Fibroblast of lung (primary cell): ENCODE measurements at regions not wholly inside any gene's neighbourhood (a gene's known extent, or its start where the extent isn't known, plus 50 kb on each side); places are given as distances from the start of the nearest gene placed in this dataset.

ENCODE experiments used
- CTCF ChIP-seq, 2 donors: IDR thresholded peaks in 1 of 2; conservative IDR thresholded peaks in 1 of 2; 1 replicate in 1 of 2; 2 replicates in 1 of 2; pipeline ENCODE4 v1.5.1; 2011 to 2012; ENCODE audit warnings: low read length in 2 of 2, control low read depth in 1 of 2, inconsistent platforms in 1 of 2, low read depth in 1 of 2, mild to moderate bottlenecking in 1 of 2
- EZH2 ChIP-seq: IDR thresholded peaks from 2 replicates; pipeline ENCODE4 v1.5.1; 2012; ENCODE audit warnings: low read length, control low read depth, mild to moderate bottlenecking; ENCODE audit errors: missing control alignments

DNA sequence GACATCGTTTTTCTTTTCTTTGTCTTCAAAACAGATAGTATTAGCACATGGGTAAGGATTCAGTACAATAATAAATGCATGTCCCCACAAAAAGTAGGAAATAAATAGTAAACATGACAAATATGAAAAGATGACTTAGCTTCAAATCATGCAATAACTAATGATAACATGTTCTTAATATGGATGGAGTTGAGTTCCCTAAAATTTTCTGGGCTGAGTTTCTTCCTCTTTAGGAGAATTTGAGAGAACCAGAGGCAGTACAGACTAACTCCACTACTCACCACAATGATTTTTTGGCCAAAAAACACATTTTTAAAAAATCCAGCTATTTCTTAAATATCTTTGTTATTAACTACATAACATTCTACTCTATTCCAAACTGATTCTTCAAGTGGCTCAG, 432.3 kb upstream of the HS3ST1 start:
- TF ChIP-seq CTCF (conservative IDR thresholded peaks at IDR 0.05 in 1 of 2, IDR thresholded peaks at IDR 0.05 in 1 of 2; ENCODE audit: low read depth in 1 of 2, low read length in 2 of 2) (no peak), EZH2 (no peak)
